ENCODE measurements at regions not wholly inside any gene's neighbourhood (a gene's known extent, or its start where the extent isn't known, plus 50 kb on each side); places are given as distances from the start of the nearest gene placed in this dataset.

GRCh38 chr1:221841251-221841982 lies 99.5 kb upstream of the DUSP10 start:
- Histone ChIP-seq H3K36me3 (replicated peaks; ENCODE audit: insufficient read depth, low read depth) (no peaks in the 10 kb centered on the region), H4K20me1 (ENCODE audit: insufficient read depth, poor library complexity, severe bottlenecking) (no peaks in the 10 kb centered on the region), H3K4me1 (ENCODE audit: insufficient read depth) (peaks cover 21% of the 10 kb centered on the region), H3K4me2 (no peak overlapping the region), H3K4me3 (no peak overlapping the region), H2AFZ (no peak overlapping the region), H3K79me2 (no peaks in the 10 kb centered on the region), H3K27ac (no peak overlapping the region), H3K9me3 (ENCODE audit: low read depth) (no peaks in the 10 kb centered on the region), H3K9me2 (replicated peaks; ENCODE audit: insufficient read depth) (no peaks in the 10 kb centered on the region), H3K27me3 (no peaks in the 10 kb centered on the region)
- no peak for DNase-seq (ENCODE audit: low spot score)
- no peak for TF ChIP-seq CTCF (IDR thresholded peaks at IDR 0.05; ENCODE audit: poor library complexity)
- no peak for TF ChIP-seq EZH2phosphoT487 (IDR thresholded peaks at IDR 0.05; ENCODE audit: low read depth, severe bottlenecking, unreplicated experiment)
- no peak for TF ChIP-seq EZH2 (IDR thresholded peaks at IDR 0.05; ENCODE audit: borderline replicate concordance)
- WGBS (ENCODE audit: low lambda C conversion rate, missing lambda C conversion rate), result 62% methylated on average over 4 of the region's 4 CpGs

DNA sequence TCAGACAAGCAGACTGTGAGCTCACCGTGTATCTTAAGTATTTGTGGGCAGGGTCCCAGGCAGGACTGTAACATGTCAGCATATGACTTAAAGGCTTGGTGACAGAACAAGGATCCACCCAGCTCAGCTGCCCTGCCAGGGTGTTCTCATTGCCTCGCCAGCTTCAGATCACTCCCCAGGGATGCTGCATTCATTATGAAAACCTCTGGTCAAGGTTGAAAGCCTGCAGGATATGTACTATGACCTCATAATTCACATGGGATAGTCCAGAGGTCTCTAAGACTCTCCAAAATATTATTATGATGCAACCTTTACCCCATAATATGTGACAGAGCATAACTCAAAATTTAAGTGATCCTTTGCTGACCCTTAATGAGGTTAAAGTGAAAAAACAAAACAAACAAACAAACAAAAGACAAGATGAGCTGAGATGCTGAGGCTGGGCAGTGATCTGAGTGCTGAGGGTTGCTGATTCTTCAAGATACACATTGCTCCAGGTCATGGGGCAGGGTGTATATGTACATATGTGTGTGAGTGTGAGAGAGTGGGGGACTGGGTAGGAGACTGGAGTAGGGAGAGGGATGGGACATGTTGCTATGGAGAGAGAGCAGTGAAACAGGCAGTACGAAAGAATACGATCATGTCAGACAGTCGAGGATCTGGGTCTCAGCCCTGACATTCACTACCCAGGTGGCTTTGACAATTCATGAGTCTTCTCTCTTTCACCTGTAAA lies 98.8 kb upstream of the DUSP10 start:
- no peaks in the 10 kb centered on the region for H3K79me2 ChIP-seq
- peaks cover 15% of the 10 kb centered on the region for H3K4me1 ChIP-seq (ENCODE audit: insufficient read depth)
- no peaks in the 10 kb centered on the region for H3K9me3 ChIP-seq (ENCODE audit: low read depth)
- H4K20me1 ChIP-seq (ENCODE audit: insufficient read depth, poor library complexity, severe bottlenecking), result no peaks in the 10 kb centered on the region
- DNase-seq (ENCODE audit: low spot score), result no peak
- H3K27me3 ChIP-seq, result no peaks in the 10 kb centered on the region
- no peaks in the 10 kb centered on the region for H3K9me2 ChIP-seq (replicated peaks; ENCODE audit: insufficient read depth)
- H3K4me2 ChIP-seq, result no peak overlapping the region
- H2AFZ ChIP-seq, result no peak overlapping the region
- 90% methylated on average over 5 of the region's 5 CpGs for WGBS (ENCODE audit: low lambda C conversion rate, missing lambda C conversion rate)
- peak overlapping the region; percentile 54 for H3K27ac ChIP-seq
- no peaks in the 10 kb centered on the region for H3K36me3 ChIP-seq (replicated peaks; ENCODE audit: insufficient read depth, low read depth)
- TF ChIP-seq CTCF (IDR thresholded peaks at IDR 0.05; ENCODE audit: poor library complexity) (no peak), EZH2 (IDR thresholded peaks at IDR 0.05; ENCODE audit: borderline replicate concordance) (no peak), EZH2phosphoT487 (IDR thresholded peaks at IDR 0.05; ENCODE audit: low read depth, severe bottlenecking, unreplicated experiment) (no peak)
- H3K4me3 ChIP-seq, result no peak overlapping the region

DNA sequence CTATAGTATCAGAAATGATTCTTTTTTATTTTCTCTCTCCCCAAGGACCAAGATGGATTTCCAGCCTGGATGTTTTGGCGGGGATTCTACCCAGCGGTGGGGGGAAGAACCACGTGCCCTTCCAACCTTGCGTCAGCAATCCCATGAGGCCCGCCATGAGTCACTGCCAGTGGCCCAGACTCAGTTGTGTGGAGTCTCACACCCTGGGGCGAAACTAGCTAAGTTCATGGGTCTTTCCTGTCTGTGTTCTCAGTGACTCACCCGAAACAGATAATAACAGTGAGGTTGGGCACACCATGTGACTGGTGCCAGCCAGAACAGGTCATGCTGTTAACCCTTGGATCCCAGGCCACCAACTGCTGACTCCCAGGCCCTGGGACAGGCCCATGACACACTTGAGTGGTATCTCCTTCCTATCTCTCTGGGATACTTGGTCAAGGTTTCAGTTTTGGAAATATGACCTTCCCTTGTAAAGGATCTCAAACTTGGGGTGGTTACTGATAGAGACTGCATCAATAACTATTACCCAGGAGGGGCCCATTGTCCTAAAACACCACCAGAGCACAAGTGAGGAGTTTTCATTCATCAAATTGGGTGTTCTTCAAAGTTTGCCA lies 98.0 kb upstream of the DUSP10 start:
- Histone ChIP-seq H3K9me3 (ENCODE audit: low read depth) (no peaks in the 10 kb centered on the region), H3K9me2 (replicated peaks; ENCODE audit: insufficient read depth) (no peaks in the 10 kb centered on the region), H3K36me3 (replicated peaks; ENCODE audit: insufficient read depth, low read depth) (no peaks in the 10 kb centered on the region), H3K4me2 (no peak overlapping the region), H3K79me2 (no peaks in the 10 kb centered on the region), H2AFZ (no peak overlapping the region), H3K27me3 (no peaks in the 10 kb centered on the region), H3K4me1 (ENCODE audit: insufficient read depth) (peaks cover 8% of the 10 kb centered on the region), H4K20me1 (ENCODE audit: insufficient read depth, poor library complexity, severe bottlenecking) (no peaks in the 10 kb centered on the region), H3K27ac (peak overlapping the region; percentile 70), H3K4me3 (no peak overlapping the region)
- DNase-seq (ENCODE audit: low spot score), result peak; percentile 64
- WGBS (ENCODE audit: low lambda C conversion rate, missing lambda C conversion rate), result 75% methylated on average over 7 of the region's 7 CpGs
- TF ChIP-seq EZH2phosphoT487 (IDR thresholded peaks at IDR 0.05; ENCODE audit: low read depth, severe bottlenecking, unreplicated experiment), result no peak

DNA sequence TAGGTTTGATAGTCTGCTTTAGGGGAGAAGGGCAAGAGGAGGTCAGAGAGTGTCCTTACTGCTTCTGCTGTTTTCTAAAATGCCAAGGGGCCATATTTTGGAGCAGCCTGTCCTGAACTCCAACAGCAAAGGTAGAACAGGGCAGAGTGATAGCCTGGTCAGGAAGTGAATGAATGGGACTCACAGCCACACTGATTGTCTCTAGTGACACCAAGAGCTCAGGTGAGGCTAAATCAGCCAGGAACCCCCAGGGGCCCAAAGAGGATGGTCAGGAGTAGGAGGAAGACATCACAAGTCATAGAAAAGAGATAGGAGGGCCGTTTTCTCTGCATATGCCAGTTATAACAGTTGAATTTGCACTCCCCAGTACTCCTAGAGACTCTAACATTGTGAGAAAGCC lies 97.4 kb upstream of the DUSP10 start:
- no peak for DNase-seq (ENCODE audit: low spot score)
- H3K27ac ChIP-seq, result peak overlapping the region; percentile 70
- no peak overlapping the region for H3K4me2 ChIP-seq
- no peaks in the 10 kb centered on the region for H3K9me2 ChIP-seq (replicated peaks; ENCODE audit: insufficient read depth)
- H3K36me3 ChIP-seq (replicated peaks; ENCODE audit: insufficient read depth, low read depth), result no peaks in the 10 kb centered on the region
- no peak overlapping the region for H2AFZ ChIP-seq
- H4K20me1 ChIP-seq (ENCODE audit: insufficient read depth, poor library complexity, severe bottlenecking), result no peaks in the 10 kb centered on the region
- H3K4me3 ChIP-seq, result no peak overlapping the region
- 76% methylated on average over 1 of the region's 1 CpG for WGBS (ENCODE audit: low lambda C conversion rate, missing lambda C conversion rate)
- no peak for TF ChIP-seq CTCF (IDR thresholded peaks at IDR 0.05; ENCODE audit: poor library complexity)
- no peak for TF ChIP-seq EZH2phosphoT487 (IDR thresholded peaks at IDR 0.05; ENCODE audit: low read depth, severe bottlenecking, unreplicated experiment)
- no peak for TF ChIP-seq EZH2 (IDR thresholded peaks at IDR 0.05; ENCODE audit: borderline replicate concordance)
- no peaks in the 10 kb centered on the region for H3K27me3 ChIP-seq
- no peaks in the 10 kb centered on the region for H3K9me3 ChIP-seq (ENCODE audit: low read depth)
- peaks cover 3% of the 10 kb centered on the region for H3K4me1 ChIP-seq (ENCODE audit: insufficient read depth)
- H3K79me2 ChIP-seq, result no peaks in the 10 kb centered on the region

Measured in hepatocyte (in vitro differentiated cells).